GM23338 (cell line): ENCODE measurements at regions not wholly inside any gene's neighbourhood (a gene's known extent, or its start where the extent isn't known, plus 50 kb on each side); places are given as distances from the start of the nearest gene placed in this dataset.

Source experiments
- ATAC-seq: fragments of 200-7000 bp; cut with Tn5 transposase; 3 replicates; pipeline ENCODE4 v1.9.1; 2020
- DNase-seq: peaks from one replicate; pipeline ENCODE4 v3.0.0-alpha.2; 2015; ENCODE audit warnings: low spot score
- H2AFZ ChIP-seq: fragments of 200-600 bp; sonication (generic); 2 replicates; pipeline ENCODE4 v1.8.0; 2016; ENCODE audit warnings: antibody characterized with exemption, mild to moderate bottlenecking, moderate library complexity
- H3F3A ChIP-seq: fragments of 200-600 bp; sonication (generic); replicated peaks from 2 replicates; pipeline ENCODE4 v1.8.0; 2017; ENCODE audit warnings: antibody characterized with exemption, mixed run types, low read depth
- H3K27ac ChIP-seq: fragments of 200-600 bp; sonication (generic); 2 replicates; pipeline ENCODE4 v1.6.1; 2016; ENCODE audit warnings: low read depth
- H3K27me3 ChIP-seq: fragments of 200-600 bp; sonication (generic); 2 replicates; pipeline ENCODE4 v1.8.0; 2016; ENCODE audit warnings: mild to moderate bottlenecking, mixed run types, moderate library complexity; ENCODE audit not compliant: insufficient read depth
- H3K36me3 ChIP-seq: fragments of 200-600 bp; sonication (generic); 2 replicates; pipeline ENCODE4 v1.8.0; 2016; ENCODE audit warnings: mild to moderate bottlenecking; ENCODE audit not compliant: insufficient read depth
- H3K4me1 ChIP-seq: fragments of 200-600 bp; sonication (generic); 2 replicates; pipeline ENCODE4 v1.8.0; 2016; ENCODE audit warnings: mild to moderate bottlenecking, moderate library complexity; ENCODE audit not compliant: insufficient read depth
- H3K4me2 ChIP-seq: fragments of 200-600 bp; sonication (generic); 2 replicates; pipeline ENCODE4 v1.7.1; 2017; ENCODE audit warnings: mixed run types
- H3K4me3 ChIP-seq: fragments of 200-600 bp; sonication (generic); 2 replicates; pipeline ENCODE4 v1.6.1; 2016; ENCODE audit warnings: mixed run types
- H3K79me2 ChIP-seq: fragments of 200-600 bp; sonication (generic); replicated peaks from 2 replicates; pipeline ENCODE4 v1.8.0; 2017; ENCODE audit warnings: mild to moderate bottlenecking; ENCODE audit not compliant: insufficient read depth
- H3K9me2 ChIP-seq: fragments of 200-600 bp; sonication (generic); 2 replicates; pipeline ENCODE4 v1.8.0; 2017; ENCODE audit not compliant: insufficient read depth
- H4K20me1 ChIP-seq: fragments of 200-600 bp; sonication (generic); replicated peaks from 2 replicates; pipeline ENCODE4 v1.8.0; 2017; ENCODE audit warnings: mild to moderate bottlenecking; ENCODE audit not compliant: insufficient read depth
- H3K27ac Mint-ChIP-seq: 2 replicates; pipeline ENCODE4 v1.8.0; 2020; ENCODE audit warnings: inconsistent platforms, mild to moderate bottlenecking, moderate library complexity, mixed read lengths
- H3K27me3 Mint-ChIP-seq: 3 replicates; pipeline ENCODE4 v1.8.0; 2022; ENCODE audit warnings: low read depth, mild to moderate bottlenecking, moderate library complexity, mixed read lengths, inconsistent platforms; ENCODE audit not compliant: insufficient read depth, poor library complexity
- H3K36me3 Mint-ChIP-seq: 3 replicates; pipeline ENCODE4 v1.8.0; 2021; ENCODE audit warnings: low read depth, mild to moderate bottlenecking, inconsistent platforms, moderate library complexity, mixed read lengths
- H3K4me1 Mint-ChIP-seq: 3 replicates; pipeline ENCODE4 v1.8.0; 2020; ENCODE audit warnings: mild to moderate bottlenecking, inconsistent platforms, mixed read lengths
- H3K4me3 Mint-ChIP-seq: 3 replicates; pipeline ENCODE4 v1.8.0; 2021; ENCODE audit warnings: moderate library complexity, mild to moderate bottlenecking, inconsistent platforms, mixed read lengths
- H3K9me3 Mint-ChIP-seq: 3 replicates; pipeline ENCODE4 v1.8.0; 2020; ENCODE audit warnings: moderate library complexity, mild to moderate bottlenecking, inconsistent platforms, mixed read lengths
- EZH2 ChIP-seq: fragments of 200-600 bp; sonication (generic); IDR thresholded peaks from one replicate; pipeline ENCODE4 v1.8.0; 2017; ENCODE audit warnings: antibody characterized with exemption, mild to moderate bottlenecking, low read depth; ENCODE audit not compliant: unreplicated experiment
- JUNB ChIP-seq: IDR thresholded peaks from one replicate; pipeline ENCODE4 v1.6.1; 2016; ENCODE audit warnings: antibody characterized with exemption; ENCODE audit not compliant: unreplicated experiment
- TF ChIP-seq, protein P1 (sequence below): fragments of 250-450 bp; sonication (Bioruptor Pico); IDR thresholded peaks from 2 replicates; pipeline ENCODE4 v1.5.0; 2020; ENCODE audit warnings: mild to moderate bottlenecking, moderate library complexity

- TF ChIP-seq, protein P1, sequence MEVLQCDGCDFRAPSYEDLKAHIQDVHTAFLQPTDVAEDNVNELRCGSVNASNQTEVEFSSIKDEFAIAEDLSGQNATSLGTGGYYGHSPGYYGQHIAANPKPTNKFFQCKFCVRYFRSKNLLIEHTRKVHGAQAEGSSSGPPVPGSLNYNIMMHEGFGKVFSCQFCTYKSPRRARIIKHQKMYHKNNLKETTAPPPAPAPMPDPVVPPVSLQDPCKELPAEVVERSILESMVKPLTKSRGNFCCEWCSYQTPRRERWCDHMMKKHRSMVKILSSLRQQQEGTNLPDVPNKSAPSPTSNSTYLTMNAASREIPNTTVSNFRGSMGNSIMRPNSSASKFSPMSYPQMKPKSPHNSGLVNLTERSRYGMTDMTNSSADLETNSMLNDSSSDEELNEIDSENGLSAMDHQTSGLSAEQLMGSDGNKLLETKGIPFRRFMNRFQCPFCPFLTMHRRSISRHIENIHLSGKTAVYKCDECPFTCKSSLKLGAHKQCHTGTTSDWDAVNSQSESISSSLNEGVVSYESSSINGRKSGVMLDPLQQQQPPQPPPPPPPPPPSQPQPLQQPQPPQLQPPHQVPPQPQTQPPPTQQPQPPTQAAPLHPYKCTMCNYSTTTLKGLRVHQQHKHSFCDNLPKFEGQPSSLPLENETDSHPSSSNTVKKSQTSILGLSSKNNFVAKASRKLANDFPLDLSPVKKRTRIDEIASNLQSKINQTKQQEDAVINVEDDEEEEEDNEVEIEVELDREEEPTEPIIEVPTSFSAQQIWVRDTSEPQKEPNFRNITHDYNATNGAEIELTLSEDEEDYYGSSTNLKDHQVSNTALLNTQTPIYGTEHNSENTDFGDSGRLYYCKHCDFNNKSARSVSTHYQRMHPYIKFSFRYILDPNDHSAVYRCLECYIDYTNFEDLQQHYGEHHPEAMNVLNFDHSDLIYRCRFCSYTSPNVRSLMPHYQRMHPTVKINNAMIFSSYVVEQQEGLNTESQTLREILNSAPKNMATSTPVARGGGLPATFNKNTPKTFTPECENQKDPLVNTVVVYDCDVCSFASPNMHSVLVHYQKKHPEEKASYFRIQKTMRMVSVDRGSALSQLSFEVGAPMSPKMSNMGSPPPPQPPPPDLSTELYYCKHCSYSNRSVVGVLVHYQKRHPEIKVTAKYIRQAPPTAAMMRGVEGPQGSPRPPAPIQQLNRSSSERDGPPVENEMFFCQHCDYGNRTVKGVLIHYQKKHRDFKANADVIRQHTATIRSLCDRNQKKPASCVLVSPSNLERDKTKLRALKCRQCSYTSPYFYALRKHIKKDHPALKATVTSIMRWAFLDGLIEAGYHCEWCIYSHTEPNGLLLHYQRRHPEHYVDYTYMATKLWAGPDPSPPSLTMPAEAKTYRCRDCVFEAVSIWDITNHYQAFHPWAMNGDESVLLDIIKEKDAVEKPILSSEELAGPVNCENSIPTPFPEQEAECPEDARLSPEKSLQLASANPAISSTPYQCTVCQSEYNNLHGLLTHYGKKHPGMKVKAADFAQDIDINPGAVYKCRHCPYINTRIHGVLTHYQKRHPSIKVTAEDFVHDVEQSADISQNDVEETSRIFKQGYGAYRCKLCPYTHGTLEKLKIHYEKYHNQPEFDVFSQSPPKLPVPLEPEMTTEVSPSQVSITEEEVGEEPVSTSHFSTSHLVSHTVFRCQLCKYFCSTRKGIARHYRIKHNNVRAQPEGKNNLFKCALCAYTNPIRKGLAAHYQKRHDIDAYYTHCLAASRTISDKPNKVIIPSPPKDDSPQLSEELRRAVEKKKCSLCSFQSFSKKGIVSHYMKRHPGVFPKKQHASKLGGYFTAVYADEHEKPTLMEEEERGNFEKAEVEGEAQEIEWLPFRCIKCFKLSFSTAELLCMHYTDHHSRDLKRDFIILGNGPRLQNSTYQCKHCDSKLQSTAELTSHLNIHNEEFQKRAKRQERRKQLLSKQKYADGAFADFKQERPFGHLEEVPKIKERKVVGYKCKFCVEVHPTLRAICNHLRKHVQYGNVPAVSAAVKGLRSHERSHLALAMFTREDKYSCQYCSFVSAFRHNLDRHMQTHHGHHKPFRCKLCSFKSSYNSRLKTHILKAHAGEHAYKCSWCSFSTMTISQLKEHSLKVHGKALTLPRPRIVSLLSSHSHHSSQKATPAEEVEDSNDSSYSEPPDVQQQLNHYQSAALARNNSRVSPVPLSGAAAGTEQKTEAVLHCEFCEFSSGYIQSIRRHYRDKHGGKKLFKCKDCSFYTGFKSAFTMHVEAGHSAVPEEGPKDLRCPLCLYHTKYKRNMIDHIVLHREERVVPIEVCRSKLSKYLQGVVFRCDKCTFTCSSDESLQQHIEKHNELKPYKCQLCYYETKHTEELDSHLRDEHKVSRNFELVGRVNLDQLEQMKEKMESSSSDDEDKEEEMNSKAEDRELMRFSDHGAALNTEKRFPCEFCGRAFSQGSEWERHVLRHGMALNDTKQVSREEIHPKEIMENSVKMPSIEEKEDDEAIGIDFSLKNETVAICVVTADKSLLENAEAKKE = no peak
- TF ChIP-seq JUNB = no peak
These were observed 156.8 kb upstream of the GPR26 start (continued) for GRCh38 chr10:123509338-123509737.

GRCh38 chr10:123512901-123513775 is 153.0 kb upstream of the GPR26 start:
- peak; percentile 53 for DNase-seq
- H3K4me3 Mint-ChIP-seq = no peak overlapping the region
- H3K9me3 Mint-ChIP-seq = no peaks in the 10 kb centered on the region
- Histone ChIP-seq H4K20me1 (no peaks in the 10 kb centered on the region), H3K27ac (no peak overlapping the region), H3F3A (no peaks in the 10 kb centered on the region), H3K4me2 (peak overlapping the region; percentile 71), H3K27me3 (no peaks in the 10 kb centered on the region), H3K36me3 (no peaks in the 10 kb centered on the region), H3K4me3 (no peak overlapping the region), H3K9me2 (no peaks in the 10 kb centered on the region; the same call in 1 of the 2 replicates), H2AFZ (peak overlapping the region; percentile 89), H3K4me1 (peaks cover 21% of the 10 kb centered on the region), H3K79me2 (no peaks in the 10 kb centered on the region)
- TF ChIP-seq, protein P1 = no peak
- no peak for TF ChIP-seq EZH2
- H3K36me3 Mint-ChIP-seq = no peaks in the 10 kb centered on the region
- H3K4me1 Mint-ChIP-seq = peaks cover 18% of the 10 kb centered on the region
- ATAC-seq = peak; percentile 42
- H3K27ac Mint-ChIP-seq = no peak overlapping the region; the same call in 1 of the 2 replicates
- peaks cover 12% of the 10 kb centered on the region for H3K27me3 Mint-ChIP-seq
